GM18907 (cell line): ENCODE measurements at regions not wholly inside any gene's neighbourhood (a gene's known extent, or its start where the extent isn't known, plus 50 kb on each side); places are given as distances from the start of the nearest gene placed in this dataset.

Source experiments
- ATAC-seq: cut with Tn5 transposase; IDR thresholded peaks from one replicate; pipeline ENCODE4 v1.9.1; 2021; ENCODE audit warnings: mild to moderate bottlenecking, moderate library complexity; ENCODE audit not compliant: unreplicated experiment

- no peak for ATAC-seq
These were observed 51.0 kb upstream of the VEGFC start for GRCh38 chr4:176843710-176844109.

- ATAC-seq = no peak
These were observed 51.7 kb upstream of the VEGFC start for GRCh38 chr4:176844448-176844847.

DNA sequence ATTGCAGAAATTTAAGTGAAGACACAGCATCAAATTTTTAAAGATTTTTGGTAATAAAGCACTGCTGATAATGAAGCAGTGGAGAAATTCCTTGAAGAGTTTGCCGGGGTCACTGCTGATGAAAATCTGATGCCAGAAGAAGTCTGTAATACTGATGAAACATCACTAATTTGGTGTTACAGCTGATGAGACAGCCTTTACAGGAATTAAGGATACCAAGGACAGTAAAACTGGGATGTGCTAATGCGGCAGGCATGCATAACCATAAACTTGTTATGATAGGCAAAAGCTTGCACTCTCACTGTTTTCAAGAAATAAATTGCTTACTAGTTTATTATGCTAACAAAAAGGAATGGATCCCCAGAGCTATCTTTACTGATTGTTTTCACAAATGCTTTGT is 52.9 kb upstream of the VEGFC start:
- ATAC-seq = no peak

DNA sequence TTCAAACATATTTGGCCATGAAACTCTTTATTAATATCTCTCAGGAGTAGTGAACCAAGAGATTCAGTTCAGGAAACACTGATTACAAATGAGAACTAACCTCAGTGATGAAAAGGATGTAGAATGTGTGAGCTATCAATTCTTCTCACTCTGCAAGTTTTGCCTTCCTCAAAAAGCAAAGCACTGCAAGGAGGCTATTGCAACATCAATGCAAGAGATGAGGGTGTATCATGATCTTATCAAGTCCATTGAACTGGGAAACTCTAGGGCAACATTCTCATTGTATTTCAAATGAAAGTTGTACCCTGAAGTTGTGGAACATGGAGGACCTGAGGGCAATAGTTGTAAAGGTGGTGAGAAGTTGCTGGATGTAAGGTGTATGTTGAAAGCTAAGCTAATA is 56.4 kb upstream of the VEGFC start:
- no peak for ATAC-seq

DNA sequence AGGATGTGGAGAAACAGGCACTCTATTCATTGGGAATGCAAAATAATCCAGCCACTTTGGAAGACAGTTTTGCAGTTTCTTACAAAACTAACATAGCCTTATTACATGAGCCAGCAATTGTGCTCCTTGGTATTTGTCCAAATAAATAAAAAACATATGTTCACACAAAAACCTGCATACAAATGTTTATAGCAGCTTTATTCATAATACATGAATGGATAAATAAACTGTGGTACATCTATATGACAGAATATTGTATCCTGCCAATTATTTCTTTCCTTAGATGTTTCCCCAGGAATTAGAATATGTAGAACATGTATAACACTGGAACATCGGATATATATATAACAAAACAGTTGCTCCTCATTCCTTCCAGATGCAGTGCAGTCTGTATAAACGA is 57.7 kb upstream of the VEGFC start:
- no peak for ATAC-seq

DNA sequence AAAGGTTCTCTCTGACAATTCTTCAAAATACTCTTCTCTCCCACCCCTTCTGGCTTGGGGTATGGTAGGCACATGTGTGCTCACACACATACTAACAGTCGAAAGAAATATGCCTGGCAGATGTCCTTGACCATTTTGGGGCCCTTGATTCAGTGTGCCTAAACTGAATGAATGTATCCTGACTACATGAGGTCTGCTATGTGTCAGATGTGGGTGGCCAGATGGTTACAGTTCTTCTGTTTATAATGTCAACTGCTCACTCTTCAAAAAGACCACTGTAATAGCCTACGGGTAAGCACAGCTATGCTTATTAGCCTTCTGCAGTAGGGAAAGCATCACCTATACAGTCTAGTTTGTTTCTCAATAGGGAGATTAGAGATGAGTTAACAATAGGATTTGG is 63.7 kb upstream of the VEGFC start:
- no peak for ATAC-seq

GRCh38 chr4:176858839-176859238 is 66.1 kb upstream of the VEGFC start:
- ATAC-seq = no peak

- no peak for ATAC-seq
These were observed 71.5 kb upstream of the VEGFC start for GRCh38 chr4:176864238-176864637.

DNA sequence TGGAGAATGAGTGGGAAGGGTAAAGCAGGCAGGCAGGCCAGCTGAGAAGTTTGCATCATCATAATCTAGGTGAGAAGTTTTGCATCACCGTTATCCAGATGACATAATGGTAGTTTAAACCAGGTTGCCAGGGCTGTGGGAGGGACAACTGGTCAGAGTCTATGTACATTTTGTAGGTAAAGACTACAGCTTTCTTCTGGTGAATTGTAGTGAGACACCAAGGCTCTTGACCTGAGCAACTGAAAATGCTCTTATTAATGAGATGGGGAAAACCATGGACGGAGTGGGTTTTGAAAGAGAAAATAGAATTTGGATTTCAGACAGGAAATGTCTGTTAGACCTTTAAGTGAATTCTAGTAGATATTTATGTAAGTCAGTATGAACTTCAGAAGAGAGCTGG is 76.0 kb upstream of the VEGFC start:
- ATAC-seq = no peak

GRCh38 chr4:176872461-176872860 is 79.7 kb upstream of the VEGFC start:
- no peak for ATAC-seq

DNA sequence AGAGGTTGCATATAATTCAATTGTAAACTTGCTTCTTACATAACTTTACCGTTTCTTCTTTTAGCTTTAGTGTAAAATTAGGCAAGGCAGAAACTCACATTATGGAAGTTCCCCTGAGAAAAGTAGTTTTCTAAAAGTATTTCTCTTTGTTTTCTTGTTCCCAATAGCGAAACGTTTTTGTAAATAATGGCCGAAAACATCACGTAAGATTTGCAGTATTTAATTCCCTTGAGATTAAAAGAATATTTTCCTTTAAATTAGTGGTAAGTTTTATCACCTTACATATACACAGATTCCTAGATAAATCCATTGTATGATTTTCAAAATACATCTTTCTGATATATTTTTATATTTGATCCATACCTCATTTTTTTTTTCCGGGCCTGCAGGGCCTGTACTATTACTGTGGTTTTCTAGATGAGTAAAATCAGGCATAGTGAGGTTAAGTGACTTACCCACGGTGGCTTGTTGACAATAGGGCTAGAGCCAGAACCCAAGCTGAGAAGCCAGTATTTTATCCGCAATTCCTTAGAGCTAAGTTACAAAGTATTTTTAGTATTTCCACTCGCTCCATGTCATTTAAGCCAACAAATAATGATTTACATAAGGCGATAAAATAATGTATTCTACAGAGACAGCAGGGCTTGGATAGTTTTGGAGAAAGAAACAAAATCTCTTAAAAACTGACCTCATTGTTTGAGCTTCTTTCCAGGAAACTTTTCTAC is 82.2 kb upstream of the VEGFC start:
- no peak for ATAC-seq

GRCh38 chr4:176875446-176875930 is 82.8 kb upstream of the VEGFC start:
- ATAC-seq = no peak

GRCh38 chr4:176879380-176880116 is 86.8 kb upstream of the VEGFC start:
- no peak for ATAC-seq

DNA sequence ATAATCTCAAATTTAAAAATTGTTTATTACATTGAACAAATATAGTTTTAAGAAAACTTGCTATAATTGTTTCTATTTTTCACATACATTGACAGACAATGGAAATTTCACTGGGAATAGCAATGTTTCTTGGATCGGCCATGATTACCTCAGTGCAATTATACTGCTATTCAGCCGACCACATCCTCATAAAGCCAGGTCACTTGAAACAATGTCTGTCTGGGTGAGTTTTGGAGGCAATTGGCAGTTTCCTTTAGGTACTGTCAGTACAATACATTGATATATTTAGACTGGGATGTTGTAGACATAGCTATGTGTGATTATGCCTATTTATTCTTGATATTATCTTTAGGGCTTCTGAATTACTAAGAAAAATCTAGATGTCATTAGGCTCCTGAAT is 89.5 kb upstream of the VEGFC start:
- ATAC-seq = no peak

GRCh38 chr4:176883108-176883550 is 90.4 kb upstream of the VEGFC start:
- no peak for ATAC-seq

DNA sequence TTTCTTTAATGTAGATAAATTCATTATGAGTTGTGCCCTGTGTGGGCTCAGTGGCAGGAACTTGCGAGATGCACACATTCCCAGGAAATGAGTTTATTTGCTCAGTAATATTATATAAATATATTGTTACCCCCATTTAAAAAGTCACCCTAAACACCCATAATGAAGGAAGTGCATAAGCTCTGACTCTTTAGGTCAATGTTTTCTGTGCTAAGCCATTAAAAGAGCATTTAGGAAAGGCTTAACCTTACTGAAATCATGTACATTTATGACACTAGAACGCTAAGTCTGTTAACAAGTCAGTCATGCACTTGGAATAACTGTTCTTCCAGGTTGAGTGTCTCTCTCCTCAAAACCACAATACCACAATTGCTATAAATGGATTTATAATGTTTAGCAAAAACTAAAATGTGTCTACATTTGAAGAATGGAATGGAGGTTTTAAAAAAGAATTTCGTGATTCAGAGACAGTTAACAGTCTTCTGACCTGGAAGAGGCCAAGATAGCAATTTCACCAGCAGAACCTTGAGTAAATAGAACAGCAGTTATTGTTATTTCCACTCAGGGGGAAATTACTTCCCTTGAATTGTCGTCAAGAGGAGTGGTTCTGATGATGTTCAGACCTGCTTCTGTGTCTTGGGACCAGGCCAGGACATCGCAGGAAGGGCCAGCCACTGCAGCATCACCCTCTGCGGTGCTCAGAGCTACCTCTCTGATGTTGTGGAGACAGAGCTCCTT is 91.1 kb upstream of the VEGFC start:
- ATAC-seq = no peak

GRCh38 chr4:176885224-176885623 is 92.5 kb upstream of the VEGFC start:
- no peak for ATAC-seq

- ATAC-seq = no peak
These were observed 93.4 kb upstream of the VEGFC start for GRCh38 chr4:176886135-176886534.

DNA sequence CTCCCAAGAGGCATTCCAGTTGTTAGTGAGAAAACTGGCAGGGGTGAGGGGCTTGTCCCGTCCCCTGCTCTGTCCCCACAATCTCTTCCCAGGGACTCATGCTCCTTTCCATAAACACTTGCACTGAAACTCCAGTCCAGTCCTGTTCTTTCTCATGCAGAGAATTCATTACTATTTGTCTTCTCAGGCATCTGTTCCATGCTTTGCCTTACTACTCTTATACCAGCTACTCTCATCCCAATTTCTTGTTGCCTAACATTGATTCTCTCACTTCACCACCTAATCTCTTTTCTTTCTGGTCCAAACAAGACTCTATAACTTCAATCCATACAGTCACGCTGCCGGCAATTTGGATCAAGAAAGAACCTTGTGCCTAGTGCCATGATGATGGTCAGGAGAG is 97.1 kb upstream of the VEGFC start:
- ATAC-seq = no peak

- no peak for ATAC-seq
These were observed 101.8 kb upstream of the VEGFC start for GRCh38 chr4:176894498-176894897.

DNA sequence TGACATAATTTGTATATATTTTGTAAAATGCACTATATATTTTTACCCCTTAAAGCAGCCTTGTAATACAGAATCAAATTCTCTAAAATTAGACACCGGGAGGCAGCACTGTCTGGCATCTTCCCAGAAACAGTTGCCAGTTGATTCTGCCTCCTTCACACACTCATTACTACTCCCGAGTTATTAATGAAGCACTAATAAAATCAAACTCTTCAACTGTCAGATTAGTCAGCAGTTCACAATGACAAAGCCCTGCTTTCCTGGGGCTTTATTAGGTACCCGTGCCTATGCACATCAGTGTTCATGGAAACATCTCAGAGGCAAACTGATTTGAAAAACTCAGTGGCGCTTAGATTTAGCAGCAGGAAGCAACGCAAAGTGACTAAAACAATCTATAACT is 103.5 kb upstream of the VEGFC start:
- ATAC-seq = no peak

DNA sequence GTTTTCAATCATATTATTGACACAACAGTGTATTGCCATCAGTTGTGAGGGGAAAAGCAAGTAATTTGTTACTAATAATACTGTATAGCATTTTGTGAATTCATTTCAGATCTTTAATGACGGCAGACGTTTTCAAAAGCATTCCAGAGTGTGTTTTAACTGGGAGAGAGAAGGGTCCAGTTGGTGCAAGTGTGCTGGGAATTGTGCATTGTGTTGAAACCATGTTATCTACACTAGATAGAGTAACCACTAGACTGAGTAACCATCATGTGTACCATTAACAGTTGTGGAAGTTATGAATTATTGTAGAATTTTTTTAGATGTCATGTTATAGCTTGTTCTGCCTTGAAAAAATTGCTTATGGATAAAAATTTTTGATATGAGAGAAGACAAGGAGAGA is 104.5 kb upstream of the VEGFC start:
- no peak for ATAC-seq
